OCI-M1 (cell line): ENCODE measurements at regions not wholly inside any gene's neighbourhood (a gene's known extent, or its start where the extent isn't known, plus 50 kb on each side); places are given as distances from the start of the nearest gene placed in this dataset.

Experiments used
- DNase-seq: peaks from one replicate; lab custom pipeline; 2025; lab: John Stamatoyannopoulos, UW

- DNase-seq = no peak
Observed at GRCh38 chr14:36028665-36029064, 147.9 kb downstream of the PTCSC3 start.

- DNase-seq = no peak
Observed at GRCh38 chr14:36028218-36028617, 148.3 kb downstream of the PTCSC3 start.

GRCh38 chr14:36027354-36027753 is 149.2 kb downstream of the PTCSC3 start:
- DNase-seq = no peak

GRCh38 chr14:36022765-36023410 is 153.6 kb downstream of the PTCSC3 start:
- DNase-seq = no peak

- no peak for DNase-seq
Observed at GRCh38 chr14:36021591-36022320, 154.8 kb downstream of the PTCSC3 start.

- no peak for DNase-seq
Observed at GRCh38 chr14:36021030-36021422, 155.5 kb downstream of the PTCSC3 start.

GRCh38 chr14:36020120-36021029 is 156.1 kb downstream of the PTCSC3 start:
- DNase-seq = no peak

GRCh38 chr14:36019126-36019525 is 157.4 kb downstream of the PTCSC3 start:
- DNase-seq = no peak

GRCh38 chr14:36014236-36014635 is 162.3 kb downstream of the PTCSC3 start:
- DNase-seq = no peak

- DNase-seq = no peak
Observed at GRCh38 chr14:36013483-36013882, 163.0 kb downstream of the PTCSC3 start.

GRCh38 chr14:36012621-36013020 is 163.9 kb downstream of the PTCSC3 start:
- DNase-seq = no peak

- no peak for DNase-seq
Observed at GRCh38 chr14:36009643-36010042, 166.9 kb downstream of the PTCSC3 start.

- DNase-seq = no peak
Observed at GRCh38 chr14:36006623-36007022, 169.9 kb downstream of the PTCSC3 start.

- no peak for DNase-seq
Observed at GRCh38 chr14:36005670-36006069, 170.9 kb downstream of the PTCSC3 start.

GRCh38 chr14:36001936-36002335 is 174.6 kb downstream of the PTCSC3 start:
- DNase-seq = no peak

GRCh38 chr14:35999294-35999693 is 173.2 kb downstream of the BRMS1L start:
- DNase-seq = no peak

- DNase-seq = no peak
Observed at GRCh38 chr14:35998303-35998702, 172.2 kb downstream of the BRMS1L start.

- DNase-seq = no peak
Observed at GRCh38 chr14:35993684-35993960, 167.5 kb downstream of the BRMS1L start.

GRCh38 chr14:35992816-35993683 is 166.9 kb downstream of the BRMS1L start:
- DNase-seq = no peak

- DNase-seq = no peak
Observed at GRCh38 chr14:35991356-35991755, 165.2 kb downstream of the BRMS1L start.

GRCh38 chr14:35989736-35990135 is 163.6 kb downstream of the BRMS1L start:
- no peak for DNase-seq
